ENCODE measurements at regions not wholly inside any gene's neighbourhood (a gene's known extent, or its start where the extent isn't known, plus 50 kb on each side); places are given as distances from the start of the nearest gene placed in this dataset.

GRCh38 chr2:168375195-168375798, 80.8 kb upstream of the CERS6 start:
- no TSS peak for BruUV-seq (replicated peaks)
- H3K36me3 ChIP-seq (ENCODE audit: insufficient read depth, low read length, poor library complexity, severe bottlenecking): no peaks in the 10 kb centered on the region
- H3K27ac ChIP-seq (ENCODE audit: low read depth, low read length, poor library complexity, severe bottlenecking): no peak overlapping the region
- no peaks in the 10 kb centered on the region for H3K27me3 ChIP-seq (replicated peaks; ENCODE audit: insufficient read depth, low read depth, low read length, poor library complexity)
- no peaks in the 10 kb centered on the region for H3K9me3 ChIP-seq (ENCODE audit: low read depth, low read length, poor library complexity, severe bottlenecking)
- ChIA-PET POLR2A (ENCODE audit: low non-redundant PET) (no interaction called here), CTCF (no interaction called here)
- intact Hi-C loops (cut with micrococcal nuclease; ENCODE audit: unreplicated experiment): no loop called here
- H3K4me3 ChIP-seq (ENCODE audit: low read depth, low read length, poor library complexity, severe bottlenecking): no peak overlapping the region
- no peak for DNase-seq (ENCODE audit: low spot score)
- no peak for TF ChIP-seq EZH2 (IDR thresholded peaks at IDR 0.05; ENCODE audit: borderline replicate concordance, low read depth, low read length, poor library complexity, severe bottlenecking)
- TF ChIP-seq, protein P1, sequence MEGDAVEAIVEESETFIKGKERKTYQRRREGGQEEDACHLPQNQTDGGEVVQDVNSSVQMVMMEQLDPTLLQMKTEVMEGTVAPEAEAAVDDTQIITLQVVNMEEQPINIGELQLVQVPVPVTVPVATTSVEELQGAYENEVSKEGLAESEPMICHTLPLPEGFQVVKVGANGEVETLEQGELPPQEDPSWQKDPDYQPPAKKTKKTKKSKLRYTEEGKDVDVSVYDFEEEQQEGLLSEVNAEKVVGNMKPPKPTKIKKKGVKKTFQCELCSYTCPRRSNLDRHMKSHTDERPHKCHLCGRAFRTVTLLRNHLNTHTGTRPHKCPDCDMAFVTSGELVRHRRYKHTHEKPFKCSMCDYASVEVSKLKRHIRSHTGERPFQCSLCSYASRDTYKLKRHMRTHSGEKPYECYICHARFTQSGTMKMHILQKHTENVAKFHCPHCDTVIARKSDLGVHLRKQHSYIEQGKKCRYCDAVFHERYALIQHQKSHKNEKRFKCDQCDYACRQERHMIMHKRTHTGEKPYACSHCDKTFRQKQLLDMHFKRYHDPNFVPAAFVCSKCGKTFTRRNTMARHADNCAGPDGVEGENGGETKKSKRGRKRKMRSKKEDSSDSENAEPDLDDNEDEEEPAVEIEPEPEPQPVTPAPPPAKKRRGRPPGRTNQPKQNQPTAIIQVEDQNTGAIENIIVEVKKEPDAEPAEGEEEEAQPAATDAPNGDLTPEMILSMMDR (conservative IDR thresholded peaks at IDR 0.05; ENCODE audit: low read depth, low read length): peak; percentile 59
- no peaks in the 10 kb centered on the region for H3K4me1 ChIP-seq (ENCODE audit: insufficient read depth, low read length, poor library complexity, severe bottlenecking)

- Histone ChIP-seq H3K36me3 (ENCODE audit: insufficient read depth, low read length, poor library complexity, severe bottlenecking) (no peaks in the 10 kb centered on the region), H3K9me3 (ENCODE audit: low read depth, low read length, poor library complexity, severe bottlenecking) (no peaks in the 10 kb centered on the region), H3K27ac (ENCODE audit: low read depth, low read length, poor library complexity, severe bottlenecking) (no peak overlapping the region), H3K4me3 (ENCODE audit: low read depth, low read length, poor library complexity, severe bottlenecking) (no peak overlapping the region), H3K4me1 (ENCODE audit: insufficient read depth, low read length, poor library complexity, severe bottlenecking) (no peaks in the 10 kb centered on the region), H3K27me3 (replicated peaks; ENCODE audit: insufficient read depth, low read depth, low read length, poor library complexity) (no peaks in the 10 kb centered on the region)
- intact Hi-C loops (cut with micrococcal nuclease; ENCODE audit: unreplicated experiment): no loop called here
- DNase-seq (ENCODE audit: low spot score): no peak
- ChIA-PET POLR2A (ENCODE audit: low non-redundant PET) (no interaction called here), CTCF (no interaction called here)
- BruUV-seq (replicated peaks): no TSS peak
- TF ChIP-seq, protein P1 (conservative IDR thresholded peaks at IDR 0.05; ENCODE audit: low read depth, low read length): no peak
- TF ChIP-seq EZH2 (IDR thresholded peaks at IDR 0.05; ENCODE audit: borderline replicate concordance, low read depth, low read length, poor library complexity, severe bottlenecking): no peak
These were observed 77.0 kb upstream of the CERS6 start for GRCh38 chr2:168378960-168379669.

- no TSS peak for BruUV-seq (replicated peaks)
- DNase-seq (ENCODE audit: low spot score): no peak
- no peaks in the 10 kb centered on the region for H3K9me3 ChIP-seq (ENCODE audit: low read depth, low read length, poor library complexity, severe bottlenecking)
- no peak overlapping the region for H3K27ac ChIP-seq (ENCODE audit: low read depth, low read length, poor library complexity, severe bottlenecking)
- intact Hi-C loops (cut with micrococcal nuclease; ENCODE audit: unreplicated experiment): no loop called here
- no peak for TF ChIP-seq EZH2 (IDR thresholded peaks at IDR 0.05; ENCODE audit: borderline replicate concordance, low read depth, low read length, poor library complexity, severe bottlenecking)
- TF ChIP-seq, protein P1 (conservative IDR thresholded peaks at IDR 0.05; ENCODE audit: low read depth, low read length): no peak
- H3K36me3 ChIP-seq (ENCODE audit: insufficient read depth, low read length, poor library complexity, severe bottlenecking): no peaks in the 10 kb centered on the region
- no peaks in the 10 kb centered on the region for H3K27me3 ChIP-seq (replicated peaks; ENCODE audit: insufficient read depth, low read depth, low read length, poor library complexity)
- no peak overlapping the region for H3K4me3 ChIP-seq (ENCODE audit: low read depth, low read length, poor library complexity, severe bottlenecking)
- ChIA-PET CTCF (no interaction called here), POLR2A (ENCODE audit: low non-redundant PET) (no interaction called here)
- H3K4me1 ChIP-seq (ENCODE audit: insufficient read depth, low read length, poor library complexity, severe bottlenecking): no peaks in the 10 kb centered on the region
These were observed 75.6 kb upstream of the CERS6 start for GRCh38 chr2:168380500-168380899.

Measured in A673 (cell line).